ENCODE measurements at regions not wholly inside any gene's neighbourhood (a gene's known extent, or its start where the extent isn't known, plus 50 kb on each side); places are given as distances from the start of the nearest gene placed in this dataset.

DNA sequence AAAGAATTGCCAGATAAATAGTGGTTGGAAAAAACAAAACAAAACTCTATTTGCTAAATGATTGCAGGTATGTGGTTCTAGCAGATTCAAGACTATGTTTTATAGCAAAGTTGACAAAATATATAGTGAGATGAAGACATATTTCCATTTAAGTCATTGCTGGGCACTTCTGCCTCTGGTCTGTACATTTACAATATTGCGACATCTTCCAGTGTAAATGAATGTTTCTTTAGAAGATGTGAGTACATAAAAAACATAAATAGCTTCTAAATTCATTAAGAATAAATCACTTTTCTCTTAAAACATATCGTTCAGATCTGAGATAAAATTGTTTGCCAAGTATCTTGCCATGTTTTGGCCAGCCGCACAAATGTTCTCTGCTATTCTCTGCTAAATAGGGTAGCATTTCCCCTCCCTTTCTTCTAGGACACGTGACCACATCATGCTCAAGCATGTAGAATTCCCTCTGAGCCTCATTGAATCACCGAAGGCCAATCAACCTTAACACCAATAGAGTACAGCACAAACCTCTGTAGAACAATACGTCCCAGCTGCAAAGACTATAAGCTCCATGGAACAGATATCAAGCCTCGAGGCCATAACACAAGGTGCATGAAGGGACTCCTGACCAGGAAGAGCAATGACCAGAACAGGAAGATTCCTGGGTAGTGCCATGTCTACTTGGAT lies 1173.3 kb downstream of the GATA3 start:
- Histone ChIP-seq H3K9me3 (ENCODE audit: control insufficient read depth, low read depth, low read length) (no peaks in the 10 kb centered on the region), H3K4me3 (ENCODE audit: control insufficient read depth in 2 of 3, extremely low read depth in 1 of 3, insufficient read depth in 2 of 3, low read depth in 1 of 3, low read length in 3 of 3) (no peak overlapping the region), H3K27me3 (ENCODE audit: control insufficient read depth, extremely low read depth, insufficient read depth, low read length) (no peaks in the 10 kb centered on the region), H3K79me2 (ENCODE audit: control insufficient read depth, insufficient read depth, low read length) (no peaks in the 10 kb centered on the region), H4K20me1 (ENCODE audit: control insufficient read depth, extremely low read depth, insufficient read depth, low read length) (no peaks in the 10 kb centered on the region), H2AFZ (ENCODE audit: control insufficient read depth, low read length) (no peak overlapping the region), H3K9me1 (ENCODE audit: control insufficient read depth, extremely low read depth, insufficient read depth, low read length) (no peaks in the 10 kb centered on the region), H3K4me2 (ENCODE audit: control insufficient read depth, extremely low read depth, insufficient read depth, low read depth, low read length) (peak overlapping the region; percentile 58), H3K36me3 (ENCODE audit: control insufficient read depth in 2 of 2, extremely low read depth in 1 of 2, insufficient read depth in 2 of 2, low read length in 2 of 2) (no peaks in the 10 kb centered on the region), H3K4me1 (ENCODE audit: control insufficient read depth, extremely low read depth, insufficient read depth, low read length) (peaks cover 13% of the 10 kb centered on the region), H3K27ac (ENCODE audit: control insufficient read depth, insufficient read depth, low read length) (no peak overlapping the region), H3K9ac (ENCODE audit: control insufficient read depth, extremely low read depth, insufficient read depth, low read length) (no peak overlapping the region)
- FAIRE-seq (peak; percentile 85), DNase-seq (ENCODE audit: low read depth, low spot score) (peak; percentile 26)
- TF ChIP-seq, protein P1, sequence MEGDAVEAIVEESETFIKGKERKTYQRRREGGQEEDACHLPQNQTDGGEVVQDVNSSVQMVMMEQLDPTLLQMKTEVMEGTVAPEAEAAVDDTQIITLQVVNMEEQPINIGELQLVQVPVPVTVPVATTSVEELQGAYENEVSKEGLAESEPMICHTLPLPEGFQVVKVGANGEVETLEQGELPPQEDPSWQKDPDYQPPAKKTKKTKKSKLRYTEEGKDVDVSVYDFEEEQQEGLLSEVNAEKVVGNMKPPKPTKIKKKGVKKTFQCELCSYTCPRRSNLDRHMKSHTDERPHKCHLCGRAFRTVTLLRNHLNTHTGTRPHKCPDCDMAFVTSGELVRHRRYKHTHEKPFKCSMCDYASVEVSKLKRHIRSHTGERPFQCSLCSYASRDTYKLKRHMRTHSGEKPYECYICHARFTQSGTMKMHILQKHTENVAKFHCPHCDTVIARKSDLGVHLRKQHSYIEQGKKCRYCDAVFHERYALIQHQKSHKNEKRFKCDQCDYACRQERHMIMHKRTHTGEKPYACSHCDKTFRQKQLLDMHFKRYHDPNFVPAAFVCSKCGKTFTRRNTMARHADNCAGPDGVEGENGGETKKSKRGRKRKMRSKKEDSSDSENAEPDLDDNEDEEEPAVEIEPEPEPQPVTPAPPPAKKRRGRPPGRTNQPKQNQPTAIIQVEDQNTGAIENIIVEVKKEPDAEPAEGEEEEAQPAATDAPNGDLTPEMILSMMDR (optimal IDR thresholded peaks at IDR 0.05 in 1 of 3, IDR thresholded peaks at IDR 0.05 in 1 of 3, conservative IDR thresholded peaks at IDR 0.05 in 1 of 3; ENCODE audit: extremely low read depth in 1 of 3, insufficient read depth in 2 of 3, low read length in 3 of 3) = no peak
- TF ChIP-seq EZH2 (IDR thresholded peaks at IDR 0.05; ENCODE audit: low read length) = no peak
- dilution Hi-C loops (cut with MboI; ENCODE audit: extremely low pct_ligation_motif_present, low sequenced_read_pairs) = no loop called here

DNA sequence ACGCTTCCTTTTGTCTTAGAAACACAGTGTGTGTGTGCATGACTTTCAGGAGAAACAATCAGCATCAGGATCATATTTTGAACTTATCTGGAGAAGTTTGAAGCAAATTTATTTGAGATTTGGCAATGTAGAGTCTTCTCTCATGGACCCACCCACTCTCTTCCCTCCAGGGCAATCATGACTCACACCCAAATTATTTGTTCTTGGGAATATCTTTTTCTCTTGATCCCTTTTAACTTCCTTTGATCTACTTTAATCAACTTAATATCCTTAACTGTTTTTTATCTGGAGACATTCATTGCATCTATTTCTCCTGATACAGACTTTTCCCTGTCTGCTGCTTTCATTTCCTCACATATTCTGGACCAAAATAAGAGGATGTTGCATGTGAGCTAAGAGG lies 1174.3 kb downstream of the GATA3 start:
- DNase-seq (ENCODE audit: low read depth, low spot score) = no peak
- Histone ChIP-seq H4K20me1 (ENCODE audit: control insufficient read depth, extremely low read depth, insufficient read depth, low read length) (no peaks in the 10 kb centered on the region), H3K4me2 (ENCODE audit: control insufficient read depth, extremely low read depth, insufficient read depth, low read depth, low read length) (peak overlapping the region; percentile 58), H3K27ac (ENCODE audit: control insufficient read depth, insufficient read depth, low read length) (no peak overlapping the region), H3K4me3 (ENCODE audit: control insufficient read depth in 2 of 3, extremely low read depth in 1 of 3, insufficient read depth in 2 of 3, low read depth in 1 of 3, low read length in 3 of 3) (no peak overlapping the region), H3K36me3 (ENCODE audit: control insufficient read depth in 2 of 2, extremely low read depth in 1 of 2, insufficient read depth in 2 of 2, low read length in 2 of 2) (no peaks in the 10 kb centered on the region), H3K4me1 (ENCODE audit: control insufficient read depth, extremely low read depth, insufficient read depth, low read length) (peaks cover 13% of the 10 kb centered on the region), H2AFZ (ENCODE audit: control insufficient read depth, low read length) (no peak overlapping the region), H3K9ac (ENCODE audit: control insufficient read depth, extremely low read depth, insufficient read depth, low read length) (no peak overlapping the region), H3K9me3 (ENCODE audit: control insufficient read depth, low read depth, low read length) (no peaks in the 10 kb centered on the region), H3K9me1 (ENCODE audit: control insufficient read depth, extremely low read depth, insufficient read depth, low read length) (no peaks in the 10 kb centered on the region), H3K79me2 (ENCODE audit: control insufficient read depth, insufficient read depth, low read length) (no peaks in the 10 kb centered on the region), H3K27me3 (ENCODE audit: control insufficient read depth, extremely low read depth, insufficient read depth, low read length) (no peaks in the 10 kb centered on the region)
- TF ChIP-seq, protein P1 (optimal IDR thresholded peaks at IDR 0.05 in 1 of 3, IDR thresholded peaks at IDR 0.05 in 1 of 3, conservative IDR thresholded peaks at IDR 0.05 in 1 of 3; ENCODE audit: extremely low read depth in 1 of 3, insufficient read depth in 2 of 3, low read length in 3 of 3) = no peak
- TF ChIP-seq EZH2 (IDR thresholded peaks at IDR 0.05; ENCODE audit: low read length) = no peak
- no peak for FAIRE-seq
- dilution Hi-C loops (cut with MboI; ENCODE audit: extremely low pct_ligation_motif_present, low sequenced_read_pairs) = no loop called here
